Astrocyte (in vitro differentiated cells and primary cell): ENCODE measurements at regions not wholly inside any gene's neighbourhood (a gene's known extent, or its start where the extent isn't known, plus 50 kb on each side); places are given as distances from the start of the nearest gene placed in this dataset.
A peak's percentile ranks its signal among the peaks of the same experiment; 100 is the strongest.

Experiments
- DNase-seq: peaks from one replicate; pipeline ENCODE4 v3.0.0-alpha.2; 2010; ENCODE audit warnings: low read depth
- FAIRE-seq: peaks from 2 replicates; lab custom pipeline; 2011; peaks lifted over from hg19 to GRCh38; lab: Jason Lieb, UNC
- H2AFZ ChIP-seq: 2 replicates; pipeline ENCODE4 v1.6.0; 2012; ENCODE audit warnings: low read depth, low read length, inconsistent platforms
- H3K27ac ChIP-seq: 2 replicates; pipeline ENCODE4 v1.5.1; 2011; ENCODE audit warnings: low read depth, low read length, inconsistent platforms
- H3K27me3 ChIP-seq: 2 replicates; pipeline ENCODE4 v1.6.0; 2011; ENCODE audit warnings: low read length, inconsistent platforms; ENCODE audit not compliant: insufficient read depth
- H3K36me3 ChIP-seq: 2 replicates; pipeline ENCODE4 v1.5.1; 2011; ENCODE audit warnings: low read length, inconsistent platforms; ENCODE audit not compliant: insufficient read depth
- H3K4me1 ChIP-seq: 2 replicates; pipeline ENCODE4 v1.5.1; 2011; ENCODE audit warnings: low read length, inconsistent platforms; ENCODE audit not compliant: insufficient read depth
- H3K4me2 ChIP-seq: 2 replicates; pipeline ENCODE4 v1.6.0; 2012; ENCODE audit warnings: low read length, inconsistent platforms
- H3K4me3 ChIP-seq: 2 replicates; pipeline ENCODE4 v1.5.1; 2011; ENCODE audit warnings: low read depth, mild to moderate bottlenecking, low read length, inconsistent platforms; ENCODE audit not compliant: insufficient read depth
- H3K79me2 ChIP-seq: 2 replicates; pipeline ENCODE4 v1.6.0; 2012; ENCODE audit warnings: mild to moderate bottlenecking, low read length, inconsistent platforms; ENCODE audit not compliant: insufficient read depth
- H3K9ac ChIP-seq: 2 replicates; pipeline ENCODE4 v1.6.0; 2012; ENCODE audit warnings: mild to moderate bottlenecking, low read length, inconsistent platforms
- H3K9me3 ChIP-seq: 2 replicates; pipeline ENCODE4 v1.5.1; 2012; ENCODE audit warnings: low read depth, mild to moderate bottlenecking, low read length, inconsistent platforms; ENCODE audit not compliant: insufficient read depth
- H4K20me1 ChIP-seq: 2 replicates; pipeline ENCODE4 v1.6.0; 2012; ENCODE audit warnings: low read length, inconsistent platforms; ENCODE audit not compliant: insufficient read depth
- H3K27ac Mint-ChIP-seq: one replicate; pipeline ENCODE4 v1.8.0; 2021; ENCODE audit warnings: mild to moderate bottlenecking, mixed read lengths; ENCODE audit not compliant: unreplicated experiment
- H3K27me3 Mint-ChIP-seq: one replicate; pipeline ENCODE4 v1.8.0; 2021; ENCODE audit warnings: low read depth, mixed read lengths; ENCODE audit not compliant: unreplicated experiment
- H3K36me3 Mint-ChIP-seq: one replicate; pipeline ENCODE4 v1.8.0; 2021; ENCODE audit warnings: low read depth, mixed read lengths; ENCODE audit not compliant: unreplicated experiment
- H3K4me1 Mint-ChIP-seq: one replicate; pipeline ENCODE4 v1.8.0; 2021; ENCODE audit warnings: low read depth, mixed read lengths; ENCODE audit not compliant: unreplicated experiment
- H3K4me3 Mint-ChIP-seq: one replicate; pipeline ENCODE4 v1.8.0; 2021; ENCODE audit warnings: mild to moderate bottlenecking, moderate library complexity, mixed read lengths; ENCODE audit not compliant: unreplicated experiment
- H3K9me3 Mint-ChIP-seq: one replicate; pipeline ENCODE4 v1.8.0; 2021; ENCODE audit warnings: mild to moderate bottlenecking, mixed read lengths; ENCODE audit not compliant: unreplicated experiment
- EZH2 ChIP-seq: IDR thresholded peaks from 2 replicates; pipeline ENCODE4 v1.6.1; 2012; ENCODE audit warnings: mild to moderate bottlenecking, low read length, inconsistent platforms; ENCODE audit not compliant: insufficient read depth
- TF ChIP-seq, protein P1 (sequence below): IDR thresholded peaks from 2 replicates; pipeline ENCODE4 v1.5.1; 2011; ENCODE audit warnings: low read depth, mild to moderate bottlenecking, inconsistent platforms, low read length, moderate library complexity; ENCODE audit not compliant: insufficient read depth

DNA sequence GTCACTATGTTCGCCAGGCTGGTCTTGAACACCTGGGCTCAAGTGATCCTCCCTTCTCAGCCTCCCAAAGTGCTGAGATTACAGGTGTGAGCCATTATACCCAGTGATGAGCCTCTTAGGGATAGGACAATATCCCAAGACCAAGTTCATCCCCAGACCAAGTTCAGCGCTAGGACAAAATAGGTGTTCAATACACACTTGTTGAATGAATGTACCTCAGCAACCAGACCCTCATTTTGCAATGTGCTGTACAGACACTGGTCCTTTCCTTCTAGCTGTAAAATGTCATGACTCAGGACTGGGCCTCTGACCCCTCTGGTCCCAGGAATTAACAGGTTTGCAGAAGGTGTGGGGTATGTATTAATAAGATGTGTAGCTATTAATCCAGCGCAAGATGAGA, 246.0 kb downstream of the TSHZ3 start:
- TF ChIP-seq EZH2, result no peak
- TF ChIP-seq, protein P1, sequence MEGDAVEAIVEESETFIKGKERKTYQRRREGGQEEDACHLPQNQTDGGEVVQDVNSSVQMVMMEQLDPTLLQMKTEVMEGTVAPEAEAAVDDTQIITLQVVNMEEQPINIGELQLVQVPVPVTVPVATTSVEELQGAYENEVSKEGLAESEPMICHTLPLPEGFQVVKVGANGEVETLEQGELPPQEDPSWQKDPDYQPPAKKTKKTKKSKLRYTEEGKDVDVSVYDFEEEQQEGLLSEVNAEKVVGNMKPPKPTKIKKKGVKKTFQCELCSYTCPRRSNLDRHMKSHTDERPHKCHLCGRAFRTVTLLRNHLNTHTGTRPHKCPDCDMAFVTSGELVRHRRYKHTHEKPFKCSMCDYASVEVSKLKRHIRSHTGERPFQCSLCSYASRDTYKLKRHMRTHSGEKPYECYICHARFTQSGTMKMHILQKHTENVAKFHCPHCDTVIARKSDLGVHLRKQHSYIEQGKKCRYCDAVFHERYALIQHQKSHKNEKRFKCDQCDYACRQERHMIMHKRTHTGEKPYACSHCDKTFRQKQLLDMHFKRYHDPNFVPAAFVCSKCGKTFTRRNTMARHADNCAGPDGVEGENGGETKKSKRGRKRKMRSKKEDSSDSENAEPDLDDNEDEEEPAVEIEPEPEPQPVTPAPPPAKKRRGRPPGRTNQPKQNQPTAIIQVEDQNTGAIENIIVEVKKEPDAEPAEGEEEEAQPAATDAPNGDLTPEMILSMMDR, result no peak
- Histone ChIP-seq H4K20me1 (no peaks in the 10 kb centered on the region), H3K9me3 (no peaks in the 10 kb centered on the region), H2AFZ (no peak overlapping the region), H3K27me3 (no peaks in the 10 kb centered on the region), H3K4me1 (no peaks in the 10 kb centered on the region), H3K4me2 (no peak overlapping the region), H3K27ac (no peak overlapping the region), H3K79me2 (no peaks in the 10 kb centered on the region), H3K4me3 (no peak overlapping the region), H3K9ac (no peak overlapping the region), H3K36me3 (no peaks in the 10 kb centered on the region)
- no peak overlapping the region for H3K4me3 Mint-ChIP-seq
- H3K36me3 Mint-ChIP-seq, result no peaks in the 10 kb centered on the region
- DNase-seq (no peak), FAIRE-seq (no peak)
- H3K9me3 Mint-ChIP-seq, result no peaks in the 10 kb centered on the region
- peak overlapping the region; percentile 23 for H3K27ac Mint-ChIP-seq
- H3K27me3 Mint-ChIP-seq, result peaks cover 10% of the 10 kb centered on the region
- peaks cover 2% of the 10 kb centered on the region for H3K4me1 Mint-ChIP-seq

DNA sequence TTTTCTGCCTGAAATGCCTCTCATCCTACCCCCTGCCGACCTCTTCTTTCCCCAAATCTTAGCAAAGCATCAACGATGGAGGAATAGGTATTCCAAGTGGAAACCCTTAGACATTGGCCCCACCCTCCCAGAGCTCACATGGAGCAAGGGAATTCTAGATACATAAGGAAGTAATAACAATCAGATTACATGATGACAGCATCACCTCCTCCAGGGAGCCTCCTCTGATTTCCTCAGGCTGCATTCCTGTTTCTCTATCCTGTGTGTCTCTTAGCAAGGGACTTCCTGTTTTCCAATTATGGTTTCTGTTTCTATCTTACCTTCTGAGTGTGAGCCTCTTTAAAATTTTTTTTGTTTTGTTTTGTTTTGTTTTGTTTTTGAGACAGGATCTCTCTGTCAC, 246.6 kb downstream of the TSHZ3 start:
- no peaks in the 10 kb centered on the region for H4K20me1 ChIP-seq
- no peaks in the 10 kb centered on the region for H3K27me3 ChIP-seq
- Mint-ChIP-seq H3K9me3 (no peaks in the 10 kb centered on the region), H3K27me3 (peaks cover 5% of the 10 kb centered on the region), H3K36me3 (no peaks in the 10 kb centered on the region), H3K4me1 (peaks cover 2% of the 10 kb centered on the region), H3K4me3 (no peak overlapping the region), H3K27ac (no peak overlapping the region)
- no peaks in the 10 kb centered on the region for H3K9me3 ChIP-seq
- no peaks in the 10 kb centered on the region for H3K36me3 ChIP-seq
- no peaks in the 10 kb centered on the region for H3K79me2 ChIP-seq
- TF ChIP-seq, protein P1, result no peak
- TF ChIP-seq EZH2, result no peak
- no peak overlapping the region for H3K9ac ChIP-seq
- H3K4me1 ChIP-seq, result no peaks in the 10 kb centered on the region
- no peak overlapping the region for H2AFZ ChIP-seq
- H3K4me3 ChIP-seq, result no peak overlapping the region
- no peak overlapping the region for H3K4me2 ChIP-seq
- DNase-seq (no peak), FAIRE-seq (no peak)
- no peak overlapping the region for H3K27ac ChIP-seq

DNA sequence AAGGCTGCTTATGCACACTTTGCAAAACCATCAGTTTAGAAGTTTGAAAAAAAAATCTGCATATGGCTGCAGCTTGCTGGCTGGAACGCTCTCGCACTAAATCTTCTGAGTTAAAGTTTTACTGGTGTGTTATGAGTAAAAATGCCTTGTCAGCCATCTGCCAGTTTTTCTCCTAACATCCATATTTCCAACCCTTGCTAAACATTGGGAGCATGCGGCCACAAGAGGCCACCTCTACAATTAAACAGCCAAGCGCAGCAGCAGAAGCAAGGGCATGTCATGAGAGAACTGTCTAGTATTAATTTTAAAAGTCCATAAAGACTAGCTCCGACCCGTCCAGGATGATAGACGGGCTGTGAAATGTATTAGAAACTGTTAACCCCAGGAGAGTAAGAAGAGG, 248.3 kb downstream of the TSHZ3 start:
- H3K4me1 Mint-ChIP-seq, result peaks cover 2% of the 10 kb centered on the region
- Histone ChIP-seq H2AFZ (no peak overlapping the region), H3K36me3 (no peaks in the 10 kb centered on the region), H3K4me2 (no peak overlapping the region), H4K20me1 (no peaks in the 10 kb centered on the region), H3K9ac (no peak overlapping the region), H3K9me3 (no peaks in the 10 kb centered on the region), H3K4me3 (no peak overlapping the region), H3K27me3 (no peaks in the 10 kb centered on the region), H3K4me1 (no peaks in the 10 kb centered on the region), H3K27ac (no peak overlapping the region), H3K79me2 (no peaks in the 10 kb centered on the region)
- TF ChIP-seq EZH2, result no peak
- H3K36me3 Mint-ChIP-seq, result no peaks in the 10 kb centered on the region
- H3K9me3 Mint-ChIP-seq, result no peaks in the 10 kb centered on the region
- H3K27ac Mint-ChIP-seq, result no peak overlapping the region
- no peak for DNase-seq
- no peak overlapping the region for H3K4me3 Mint-ChIP-seq
- FAIRE-seq, result no peak
- no peaks in the 10 kb centered on the region for H3K27me3 Mint-ChIP-seq
